Adrenal gland (tissue), 9 donors: ENCODE measurements at regions not wholly inside any gene's neighbourhood (a gene's known extent, or its start where the extent isn't known, plus 50 kb on each side); places are given as distances from the start of the nearest gene placed in this dataset.

ENCODE experiments used
- DNase-seq, 7 donors: peaks; one replicate each; pipeline ENCODE4 v3.0.0-alpha.2; 2019 to 2020
- H3K27ac ChIP-seq, 5 donors: fragments of 200-600 bp; sonication (generic) in 4 of 5; 1 replicate in 3 of 5; 2 replicates in 2 of 5; pipeline versions ENCODE4 v1.5.1 to v1.8.0; 2016 to 2020; ENCODE audit warnings: mild to moderate bottlenecking in 1 of 5
- H3K27me3 ChIP-seq: fragments of 200-600 bp; 2 replicates; pipeline ENCODE4 v1.8.0; 2021
- H3K36me3 ChIP-seq, 2 donors: fragments of 200-600 bp; replicated peaks in 1 of 2; 1 replicate in 1 of 2; 2 replicates in 1 of 2; pipeline versions ENCODE4 v1.5.1 to v1.8.0; 2018 to 2022
- H3K4me1 ChIP-seq, 2 donors: fragments of 200-600 bp; replicated peaks in 1 of 2; 1 replicate in 1 of 2; 2 replicates in 1 of 2; pipeline versions ENCODE4 v1.5.1 to v1.8.0; 2018 to 2021
- H3K4me3 ChIP-seq, 4 donors: fragments of 200-600 bp; sonication (generic) in 3 of 4; one replicate each; pipeline ENCODE4 v1.5.1; 2016 to 2018
- H3K9me3 ChIP-seq, 3 donors: fragments of 200-600 bp; sonication (generic) in 1 of 3; replicated peaks in 1 of 3; 1 replicate in 2 of 3; 2 replicates in 1 of 3; pipeline versions ENCODE4 v1.5.1 to v1.8.0; 2016 to 2021
- CTCF ChIP-seq, 6 experiments: fragments of 450-650 bp in 4 of 6; fragments of 200-600 bp in 2 of 6; sonication (generic) in 1 of 6; IDR thresholded peaks; 1 replicate in 5 of 6; 2 replicates in 1 of 6; pipeline versions ENCODE4 v1.5.1 to v1.8.0; 2016 to 2021; ENCODE audit warnings: antibody characterized with exemption in 6 of 6, mild to moderate bottlenecking in 2 of 6, moderate library complexity in 1 of 6
- POLR2A ChIP-seq, 2 donors: fragments of 450-650 bp; IDR thresholded peaks; one replicate each; pipeline ENCODE4 v1.6.1; 2017; ENCODE audit warnings: antibody characterized with exemption in 2 of 2, mild to moderate bottlenecking in 2 of 2, moderate library complexity in 1 of 2
- WGBS, 4 donors: extraction: QIAGEN DNeasy Blood & Tissue Kit in 2 of 4; methylation state at CpG; one replicate each; pipeline versions ENCODE4 v1.1.5 to v1.1.7; 2013 to 2017; 5-methylcytosine and 5-hydroxymethylcytosine counted together
- intact Hi-C, 2 donors: fragments of 100-400 bp; cut with DNase I; formaldehyde crosslinking; loops; one replicate each; pipeline versions ENCODE4 v1.14.1 to v1.15.0; 2022 to 2023
- donor health status: healthy with polysubstance abuse.
- donor health status: Bipolar disorder and iron deficiency.
- donor health status: DM: yes; HTN: yes; CAD: no.
- donor health status: DM: no; HTN: no; CAD: no.
- donor health status: DM: no; HTN: no; CAD: no.

DNA sequence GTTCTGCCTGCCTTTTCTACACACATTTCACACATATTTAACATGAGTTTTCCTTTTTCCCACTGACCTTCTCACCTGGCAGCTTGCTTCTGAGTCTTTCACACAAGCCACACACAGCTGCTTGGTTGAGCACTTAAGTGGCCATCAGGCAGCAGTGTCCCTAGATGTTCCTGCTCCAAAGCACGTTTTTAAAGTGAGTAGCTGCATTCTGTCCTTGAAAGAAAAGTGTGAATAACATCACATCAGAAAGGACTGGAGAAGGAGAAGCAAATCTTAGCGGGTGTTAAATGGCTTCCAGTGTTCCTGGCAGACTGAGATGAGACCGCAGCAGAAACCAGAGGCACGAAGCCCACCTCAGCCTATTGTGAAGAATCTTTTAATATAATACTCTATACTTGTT lies 209.2 kb upstream of the IRX4 start:
- H3K27me3 ChIP-seq: no peaks in the 10 kb centered on the region
- TF ChIP-seq CTCF (IDR thresholded peaks at IDR 0.05): no peak
- TF ChIP-seq POLR2A (IDR thresholded peaks at IDR 0.05): no peak
- no peaks in the 10 kb centered on the region for H3K4me1 ChIP-seq
- no peak for DNase-seq
- no peaks in the 10 kb centered on the region for H3K36me3 ChIP-seq
- WGBS, 4 donors: 59 to 75% (median 62%) methylated on average over 4 of the region's 4 CpGs
- H3K27ac ChIP-seq: no peak overlapping the region
- intact Hi-C loops: no loop called here
- H3K9me3 ChIP-seq: no peaks in the 10 kb centered on the region
- H3K4me3 ChIP-seq: no peak overlapping the region

DNA sequence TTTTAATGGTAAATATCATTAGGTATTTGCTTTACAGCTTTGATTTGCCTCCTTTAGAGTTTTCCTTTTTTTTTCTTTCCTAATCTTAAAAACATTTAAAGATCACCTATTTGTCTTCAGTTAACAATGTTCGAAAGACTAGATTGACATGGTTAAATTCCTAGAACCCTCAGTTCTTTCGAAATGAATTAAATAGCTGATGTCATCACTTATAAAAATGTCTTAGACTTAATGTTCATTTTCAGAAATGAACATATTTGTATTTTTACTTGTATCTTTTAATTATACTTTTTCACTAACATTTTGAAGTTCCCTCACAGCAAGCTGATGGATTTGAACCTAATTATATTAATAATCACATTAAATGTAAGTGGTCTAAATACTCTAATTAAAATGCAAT lies 205.3 kb upstream of the IRX4 start:
- Histone ChIP-seq H3K9me3 (no peaks in the 10 kb centered on the region), H3K4me3 (no peak overlapping the region), H3K27ac (no peak overlapping the region), H3K4me1 (no peaks in the 10 kb centered on the region), H3K27me3 (no peaks in the 10 kb centered on the region), H3K36me3 (no peaks in the 10 kb centered on the region)
- intact Hi-C loops: no loop called here
- 64 to 70% (median 66%) methylated on average over 2 of the region's 2 CpGs for WGBS, 4 donors
- TF ChIP-seq CTCF (IDR thresholded peaks at IDR 0.05) (no peak), POLR2A (IDR thresholded peaks at IDR 0.05) (no peak)
- no peak for DNase-seq

DNA sequence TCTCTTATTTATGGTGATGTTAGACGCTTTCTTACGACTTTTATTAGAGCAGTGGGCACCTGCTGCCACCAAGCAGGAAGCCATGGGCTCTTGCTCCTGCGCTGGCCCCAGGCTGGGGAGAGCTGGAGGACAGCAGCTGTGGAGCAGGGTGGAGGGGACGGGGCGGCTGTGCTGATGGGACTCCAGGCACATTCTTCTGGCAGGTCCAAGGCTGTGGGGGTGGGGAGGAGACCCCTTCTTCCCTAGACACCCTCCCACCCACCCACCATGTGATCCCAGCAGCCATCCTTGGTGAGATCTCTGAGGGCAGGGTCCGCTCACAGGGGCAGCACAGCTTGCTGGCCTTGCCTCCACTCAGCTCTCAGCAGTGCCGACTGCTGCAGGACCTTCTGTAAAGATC lies 192.6 kb upstream of the IRX4 start:
- H3K4me1 ChIP-seq: no peaks in the 10 kb centered on the region
- no peaks in the 10 kb centered on the region for H3K27me3 ChIP-seq
- TF ChIP-seq CTCF (IDR thresholded peaks at IDR 0.05): no peak
- TF ChIP-seq POLR2A (IDR thresholded peaks at IDR 0.05): no peak
- intact Hi-C loops: no loop called here
- no peaks in the 10 kb centered on the region for H3K36me3 ChIP-seq
- no peak overlapping the region for H3K4me3 ChIP-seq
- no peaks in the 10 kb centered on the region for H3K9me3 ChIP-seq
- 75 to 86% (median 82%) methylated on average over 1 to 7 of the region's 7 CpGs for WGBS, 4 donors
- no peak overlapping the region for H3K27ac ChIP-seq
- DNase-seq: no peak

DNA sequence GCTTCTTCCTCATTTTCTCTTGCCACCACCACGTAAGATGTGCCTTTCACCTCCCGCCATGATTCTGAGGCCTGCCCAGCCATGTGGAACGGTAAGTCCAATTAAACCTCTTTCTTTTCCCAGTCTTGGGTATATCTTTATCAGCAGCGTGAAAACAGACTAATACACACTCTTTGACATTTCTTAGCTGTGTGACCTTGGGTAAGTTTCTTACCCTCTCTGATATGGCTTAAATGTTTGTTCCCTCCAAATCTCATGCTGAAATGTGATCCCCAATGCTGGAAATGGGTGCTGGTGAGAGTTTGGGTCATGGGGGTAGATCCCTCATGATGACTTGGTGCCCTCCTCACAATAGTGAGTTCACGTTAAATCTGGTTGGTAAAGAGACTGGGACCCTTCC lies 188.8 kb upstream of the IRX4 start:
- 87 to 92% (median 90%) methylated on average over 5 of the region's 5 CpGs for WGBS, 4 donors
- no peaks in the 10 kb centered on the region for H3K9me3 ChIP-seq
- no peak overlapping the region for H3K27ac ChIP-seq
- no peaks in the 10 kb centered on the region for H3K36me3 ChIP-seq
- H3K4me1 ChIP-seq: no peaks in the 10 kb centered on the region
- no peak for DNase-seq
- TF ChIP-seq CTCF (IDR thresholded peaks at IDR 0.05) (no peak), POLR2A (IDR thresholded peaks at IDR 0.05) (no peak)
- no peak overlapping the region for H3K4me3 ChIP-seq
- intact Hi-C loops: no loop called here
- no peaks in the 10 kb centered on the region for H3K27me3 ChIP-seq
